Gastroesophageal sphincter (tissue), 4 donors: ENCODE measurements at regions not wholly inside any gene's neighbourhood (a gene's known extent, or its start where the extent isn't known, plus 50 kb on each side); places are given as distances from the start of the nearest gene placed in this dataset.

Experiments used
- ATAC-seq: fragments of 150-250 bp; one replicate; pipeline ENCODE4 v1.9.1; 2016; ENCODE audit warnings: mild to moderate bottlenecking, moderate library complexity
- H3K27ac ChIP-seq, 4 donors: fragments of 200-600 bp; sonication (generic) in 3 of 4; 1 replicate in 3 of 4; 2 replicates in 1 of 4; pipeline ENCODE4 v1.5.1; 2016 to 2019
- H3K27me3 ChIP-seq: fragments of 200-600 bp; sonication (generic); one replicate; pipeline ENCODE4 v1.5.1; 2019
- H3K36me3 ChIP-seq, 2 donors: fragments of 200-600 bp; sonication (generic); one replicate each; pipeline ENCODE4 v1.5.1; 2019; ENCODE audit warnings: control low read depth in 1 of 2
- H3K4me1 ChIP-seq, 3 donors: fragments of 200-600 bp; sonication (generic); 1 replicate in 2 of 3; 2 replicates in 1 of 3; pipeline ENCODE4 v1.5.1; 2016 to 2019; ENCODE audit warnings: control low read depth in 2 of 3
- H3K4me3 ChIP-seq, 2 donors: fragments of 200-600 bp; sonication (generic); one replicate each; pipeline ENCODE4 v1.5.1; 2019; ENCODE audit warnings: mild to moderate bottlenecking in 1 of 2, moderate library complexity in 1 of 2
- H3K9me3 ChIP-seq, 3 donors: fragments of 200-600 bp; sonication (generic); one replicate each; pipeline ENCODE4 v1.5.1; 2017 to 2019; ENCODE audit warnings: control low read depth in 2 of 3
- EP300 ChIP-seq: sonication (generic); formaldehyde crosslinking; IDR thresholded peaks from one replicate; pipeline ENCODE4 v1.6.1; 2017; ENCODE audit warnings: antibody characterized with exemption, mild to moderate bottlenecking
- POLR2A ChIP-seq, 2 donors: fragments of 450-650 bp; IDR thresholded peaks; one replicate each; pipeline ENCODE4 v1.6.1; 2017; ENCODE audit warnings: antibody characterized with exemption in 2 of 2, mild to moderate bottlenecking in 2 of 2, moderate library complexity in 1 of 2
- POLR2AphosphoS5 ChIP-seq: sonication (generic); formaldehyde crosslinking; IDR thresholded peaks from one replicate; pipeline ENCODE4 v1.6.1; 2017; ENCODE audit warnings: antibody characterized with exemption
- WGBS, 2 donors: methylation state at CpG; one replicate each; pipeline ENCODE4 v1.1.5; 2018; ENCODE audit warnings: low coverage in 1 of 2; 5-methylcytosine and 5-hydroxymethylcytosine counted together
- TF ChIP-seq, protein P1 (sequence below), 4 experiments: fragments of 200-600 bp in 2 of 4; fragments of 450-650 bp in 2 of 4; sonication (generic) in 1 of 4; IDR thresholded peaks; one replicate each; pipeline ENCODE4 v1.5.1; 2017 to 2019; ENCODE audit warnings: antibody characterized with exemption in 4 of 4, mild to moderate bottlenecking in 2 of 4, moderate library complexity in 2 of 4

GRCh38 chr18:39297225-39297624, 1731.6 kb upstream of the CELF4 start:
- TF ChIP-seq POLR2A (IDR thresholded peaks at IDR 0.05) = no peak
- TF ChIP-seq, protein P1, sequence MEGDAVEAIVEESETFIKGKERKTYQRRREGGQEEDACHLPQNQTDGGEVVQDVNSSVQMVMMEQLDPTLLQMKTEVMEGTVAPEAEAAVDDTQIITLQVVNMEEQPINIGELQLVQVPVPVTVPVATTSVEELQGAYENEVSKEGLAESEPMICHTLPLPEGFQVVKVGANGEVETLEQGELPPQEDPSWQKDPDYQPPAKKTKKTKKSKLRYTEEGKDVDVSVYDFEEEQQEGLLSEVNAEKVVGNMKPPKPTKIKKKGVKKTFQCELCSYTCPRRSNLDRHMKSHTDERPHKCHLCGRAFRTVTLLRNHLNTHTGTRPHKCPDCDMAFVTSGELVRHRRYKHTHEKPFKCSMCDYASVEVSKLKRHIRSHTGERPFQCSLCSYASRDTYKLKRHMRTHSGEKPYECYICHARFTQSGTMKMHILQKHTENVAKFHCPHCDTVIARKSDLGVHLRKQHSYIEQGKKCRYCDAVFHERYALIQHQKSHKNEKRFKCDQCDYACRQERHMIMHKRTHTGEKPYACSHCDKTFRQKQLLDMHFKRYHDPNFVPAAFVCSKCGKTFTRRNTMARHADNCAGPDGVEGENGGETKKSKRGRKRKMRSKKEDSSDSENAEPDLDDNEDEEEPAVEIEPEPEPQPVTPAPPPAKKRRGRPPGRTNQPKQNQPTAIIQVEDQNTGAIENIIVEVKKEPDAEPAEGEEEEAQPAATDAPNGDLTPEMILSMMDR (IDR thresholded peaks at IDR 0.05) = no peak
- no peak for TF ChIP-seq EP300
- no peak for TF ChIP-seq POLR2AphosphoS5
- Histone ChIP-seq H3K4me3 (no peak overlapping the region), H3K27me3 (no peaks in the 10 kb centered on the region), H3K36me3 (no peaks in the 10 kb centered on the region), H3K4me1 (no peaks in the 10 kb centered on the region), H3K9me3 (no peaks in the 10 kb centered on the region), H3K27ac (no peak overlapping the region)
- ATAC-seq = no peak
- 89 to 91% methylated on average over 1 of the region's 1 CpG for WGBS, 2 donors

DNA sequence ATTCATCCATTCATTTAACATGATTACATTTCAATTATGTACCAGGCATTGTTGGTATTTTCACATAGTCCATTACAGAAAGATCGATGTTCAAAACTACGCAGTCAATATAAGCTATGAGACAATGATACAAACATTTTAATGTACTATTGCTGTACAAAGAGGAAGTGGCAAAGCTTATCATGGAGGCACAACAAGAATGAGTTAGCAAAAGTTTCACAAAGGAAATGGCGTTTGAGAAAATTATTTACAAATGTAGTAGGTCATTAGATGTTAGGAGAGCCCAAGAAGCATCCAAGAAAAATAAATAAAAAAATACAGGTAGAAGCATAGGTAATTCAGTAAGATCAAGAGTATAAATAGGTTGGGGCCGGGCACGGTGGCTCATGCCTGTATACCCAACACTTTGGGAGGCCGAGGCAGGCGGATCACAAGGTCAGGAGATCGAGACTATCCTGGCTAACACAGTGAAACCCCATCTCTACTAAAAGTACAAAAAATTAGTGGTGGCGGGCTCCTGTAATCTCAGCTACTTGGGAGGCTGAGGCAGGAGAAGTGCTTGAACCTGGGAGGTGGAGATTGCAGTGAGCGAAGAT, 1730.8 kb upstream of the CELF4 start:
- H3K27me3 ChIP-seq = no peaks in the 10 kb centered on the region
- H3K4me1 ChIP-seq = no peaks in the 10 kb centered on the region
- 91 to 98% methylated on average over 10 of the region's 10 CpGs for WGBS, 2 donors
- no peak overlapping the region for H3K27ac ChIP-seq
- no peaks in the 10 kb centered on the region for H3K36me3 ChIP-seq
- ATAC-seq = no peak
- H3K9me3 ChIP-seq = no peaks in the 10 kb centered on the region
- no peak overlapping the region for H3K4me3 ChIP-seq
- TF ChIP-seq POLR2A (IDR thresholded peaks at IDR 0.05) (no peak), EP300 (no peak), POLR2AphosphoS5 (no peak)
- TF ChIP-seq, protein P1 (IDR thresholded peaks at IDR 0.05) = no peak

- Histone ChIP-seq H3K4me3 (no peak overlapping the region), H3K9me3 (no peaks in the 10 kb centered on the region), H3K27me3 (no peaks in the 10 kb centered on the region), H3K36me3 (no peaks in the 10 kb centered on the region), H3K4me1 (no peaks in the 10 kb centered on the region), H3K27ac (no peak overlapping the region)
- TF ChIP-seq POLR2AphosphoS5 (no peak), EP300 (no peak), POLR2A (IDR thresholded peaks at IDR 0.05) (no peak)
- TF ChIP-seq, protein P1 (IDR thresholded peaks at IDR 0.05) = no peak
- no peak for ATAC-seq
Measured at GRCh38 chr18:39276764-39277163, 1711.2 kb upstream of the CELF4 start.

GRCh38 chr18:39274535-39274934, 1708.9 kb upstream of the CELF4 start:
- H3K36me3 ChIP-seq = no peaks in the 10 kb centered on the region
- H3K9me3 ChIP-seq = no peaks in the 10 kb centered on the region
- H3K4me1 ChIP-seq = no peaks in the 10 kb centered on the region
- WGBS, 2 donors = 14 to 60% methylated on average over 1 of the region's 1 CpG
- no peaks in the 10 kb centered on the region for H3K27me3 ChIP-seq
- no peak for ATAC-seq
- no peak overlapping the region for H3K27ac ChIP-seq
- no peak for TF ChIP-seq POLR2AphosphoS5
- TF ChIP-seq POLR2A (IDR thresholded peaks at IDR 0.05) = no peak
- no peak for TF ChIP-seq EP300
- TF ChIP-seq, protein P1 (IDR thresholded peaks at IDR 0.05) = no peak
- H3K4me3 ChIP-seq = no peak overlapping the region

DNA sequence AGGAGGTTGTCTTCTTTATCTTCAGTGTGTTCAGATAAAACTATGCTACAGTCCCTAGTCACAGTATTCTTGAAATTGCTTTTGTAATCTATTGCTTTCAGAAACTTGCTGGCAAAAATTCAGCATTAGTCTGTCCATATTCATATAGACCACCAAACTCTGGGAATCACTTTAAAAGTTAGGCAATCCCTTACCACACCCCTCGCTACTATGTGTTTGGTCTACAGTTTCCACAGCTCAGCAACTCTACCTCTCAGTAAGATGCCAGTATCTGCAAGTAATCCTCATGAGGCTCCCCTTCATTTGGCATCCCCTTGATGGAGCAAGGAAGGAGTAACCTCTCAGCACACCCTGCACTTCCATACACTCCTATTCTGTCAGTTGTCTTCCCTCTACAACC, 1706.6 kb upstream of the CELF4 start:
- no peak for ATAC-seq
- Histone ChIP-seq H3K36me3 (no peaks in the 10 kb centered on the region), H3K27ac (no peak overlapping the region), H3K27me3 (no peaks in the 10 kb centered on the region), H3K9me3 (no peaks in the 10 kb centered on the region), H3K4me3 (no peak overlapping the region), H3K4me1 (no peaks in the 10 kb centered on the region)
- TF ChIP-seq EP300 (no peak), POLR2A (IDR thresholded peaks at IDR 0.05) (no peak), POLR2AphosphoS5 (no peak)
- TF ChIP-seq, protein P1 (IDR thresholded peaks at IDR 0.05) = no peak
- WGBS, 2 donors = 92 to 100% methylated on average over 1 of the region's 1 CpG
